ENCODE measurements at regions not wholly inside any gene's neighbourhood (a gene's known extent, or its start where the extent isn't known, plus 50 kb on each side); places are given as distances from the start of the nearest gene placed in this dataset.
A peak's percentile ranks its signal among the peaks of the same experiment; 100 is the strongest.

GRCh38 chr9:108688676-108689075 lies 167.1 kb downstream of the ACTL7B start:
- Histone ChIP-seq H3K36me3 (no peaks in the 10 kb centered on the region), H3K27ac (replicated peaks in 1 of 4) (no peak overlapping the region), H3K27me3 (no peaks in the 10 kb centered on the region), H3K4me3 (no peak overlapping the region), H3K4me1 (no peaks in the 10 kb centered on the region), H3K9me3 (peaks cover 0 to 19% (median 10%) of the 10 kb centered on the region in 4 donors)
- no peak for DNase-seq (ENCODE audit: extremely low spot score)
- WGBS: 51% methylated on average over 2 of the region's 2 CpGs
- intact Hi-C loops (cut with DNase I): no loop called here
- TF ChIP-seq EP300 (IDR thresholded peaks at IDR 0.05): no peak
- no peak for TF ChIP-seq CTCF (IDR thresholded peaks at IDR 0.05)
- TF ChIP-seq POLR2A (IDR thresholded peaks at IDR 0.05; ENCODE audit: low read depth): no peak
- TF ChIP-seq POLR2AphosphoS5 (IDR thresholded peaks at IDR 0.05): no peak

- Histone ChIP-seq H3K27me3 (no peaks in the 10 kb centered on the region), H3K27ac (replicated peaks in 1 of 4) (no peak overlapping the region), H3K4me3 (no peak overlapping the region), H3K9me3 (peaks cover 0 to 19% (median 10%) of the 10 kb centered on the region in 4 donors), H3K4me1 (no peaks in the 10 kb centered on the region), H3K36me3 (no peaks in the 10 kb centered on the region)
- no peak for TF ChIP-seq POLR2A (IDR thresholded peaks at IDR 0.05; ENCODE audit: low read depth)
- no peak for TF ChIP-seq CTCF (IDR thresholded peaks at IDR 0.05)
- no peak for TF ChIP-seq POLR2AphosphoS5 (IDR thresholded peaks at IDR 0.05)
- no peak for TF ChIP-seq EP300 (IDR thresholded peaks at IDR 0.05)
- 90% methylated on average over 3 of the region's 3 CpGs for WGBS
- DNase-seq (ENCODE audit: extremely low spot score): peak; percentile 57
- intact Hi-C loops (cut with DNase I): no loop called here
Measured at GRCh38 chr9:108688051-108688450, 167.7 kb downstream of the ACTL7B start.

GRCh38 chr9:108687006-108687987 lies 168.5 kb downstream of the ACTL7B start:
- TF ChIP-seq EP300 (IDR thresholded peaks at IDR 0.05): no peak
- no peak for TF ChIP-seq POLR2AphosphoS5 (IDR thresholded peaks at IDR 0.05)
- no peak for TF ChIP-seq CTCF (IDR thresholded peaks at IDR 0.05)
- TF ChIP-seq POLR2A (IDR thresholded peaks at IDR 0.05; ENCODE audit: low read depth): no peak
- no peaks in the 10 kb centered on the region for H3K4me1 ChIP-seq

GRCh38 chr9:108684288-108685025 lies 171.3 kb downstream of the ACTL7B start:
- intact Hi-C loops (cut with DNase I): no loop called here
- 83% methylated on average over 4 of the region's 4 CpGs for WGBS
- Histone ChIP-seq H3K4me3 (no peak overlapping the region), H3K27me3 (no peaks in the 10 kb centered on the region), H3K36me3 (no peaks in the 10 kb centered on the region), H3K9me3 (peaks cover 0 to 19% (median 10%) of the 10 kb centered on the region in 4 donors), H3K27ac (replicated peaks in 1 of 4) (no peak overlapping the region), H3K4me1 (no peaks in the 10 kb centered on the region)
- no peak for TF ChIP-seq EP300 (IDR thresholded peaks at IDR 0.05)
- TF ChIP-seq POLR2AphosphoS5 (IDR thresholded peaks at IDR 0.05): no peak
- no peak for TF ChIP-seq CTCF (IDR thresholded peaks at IDR 0.05)
- no peak for TF ChIP-seq POLR2A (IDR thresholded peaks at IDR 0.05; ENCODE audit: low read depth)
- DNase-seq (ENCODE audit: extremely low spot score): peak; percentile 79

More at GRCh38 chr9:108687006-108687987, 168.5 kb downstream of the ACTL7B start:
- WGBS: 57% methylated on average over 8 of the region's 8 CpGs
- H3K27ac ChIP-seq (replicated peaks in 1 of 4): no peak overlapping the region
- DNase-seq (ENCODE audit: extremely low spot score): peak; percentile 68
- no peaks in the 10 kb centered on the region for H3K36me3 ChIP-seq
- H3K4me3 ChIP-seq: no peak overlapping the region
- H3K9me3 ChIP-seq: peaks cover 0 to 19% (median 10%) of the 10 kb centered on the region in 4 donors
- intact Hi-C loops (cut with DNase I): no loop called here
- H3K27me3 ChIP-seq: no peaks in the 10 kb centered on the region
